ENCODE measurements at regions not wholly inside any gene's neighbourhood (a gene's known extent, or its start where the extent isn't known, plus 50 kb on each side); places are given as distances from the start of the nearest gene placed in this dataset.

- H3K79me1 ChIP-seq (ENCODE audit: low read depth, low read length) = no peaks in the 10 kb centered on the region
- H3K9me3 ChIP-seq (ENCODE audit: insufficient read depth in 2 of 2, low read depth in 1 of 2, low read length in 1 of 2) = no peaks in the 10 kb centered on the region
- no peak for FAIRE-seq
- H3K4me2 ChIP-seq (ENCODE audit: insufficient read depth in 1 of 2, low read depth in 2 of 2, low read length in 2 of 2) = no peak overlapping the region
- no peak overlapping the region for H2BK12ac ChIP-seq (ENCODE audit: low read depth, low read length)
- no peaks in the 10 kb centered on the region for H4K20me1 ChIP-seq (replicated peaks in 1 of 2; ENCODE audit: control insufficient read depth in 1 of 2, insufficient read depth in 2 of 2, low read length in 2 of 2)
- H3K4me1 ChIP-seq (replicated peaks in 1 of 4; ENCODE audit: control insufficient read depth in 3 of 4, insufficient read depth in 4 of 4, low read length in 3 of 4) = no peaks in the 10 kb centered on the region
- no peak overlapping the region for H2BK5ac ChIP-seq (ENCODE audit: low read depth, low read length)
- H3K27ac ChIP-seq (ENCODE audit: low read depth, low read length) = no peak overlapping the region
- H2BK20ac ChIP-seq (ENCODE audit: low read length) = no peak overlapping the region
- H3K36me3 ChIP-seq (ENCODE audit: control insufficient read depth in 2 of 4, insufficient read depth in 4 of 4, low read length in 3 of 4) = no peaks in the 10 kb centered on the region
- H3K23ac ChIP-seq (ENCODE audit: insufficient read length) = no peak overlapping the region
- no peak overlapping the region for H4K5ac ChIP-seq (ENCODE audit: insufficient read length, low read depth, low read length)
- H2AK5ac ChIP-seq (ENCODE audit: low read depth, low read length) = no peak overlapping the region
- no peaks in the 10 kb centered on the region for H3K23me2 ChIP-seq (ENCODE audit: low read depth, low read length)
- H3K79me2 ChIP-seq (ENCODE audit: control insufficient read depth in 1 of 2, insufficient read depth in 2 of 2, low read length in 2 of 2) = no peaks in the 10 kb centered on the region
- no peak overlapping the region for H4K91ac ChIP-seq (replicated peaks; ENCODE audit: insufficient read length, low read length)
- POLR2A ChIA-PET (ENCODE audit: partially characterized antibody) = no interaction called here
- H2BK120ac ChIP-seq (replicated peaks; ENCODE audit: low read depth, low read length) = no peak overlapping the region
- TF ChIP-seq EP300 (IDR thresholded peaks at IDR 0.05; ENCODE audit: borderline replicate concordance in 1 of 2, low read depth in 2 of 2, low read length in 2 of 2) (no peak), SP2 (IDR thresholded peaks at IDR 0.05; ENCODE audit: low read length) (no peak), RNF2 (IDR thresholded peaks at IDR 0.05; ENCODE audit: borderline replicate concordance, low read depth, low read length, missing control alignments, poor library complexity, severe bottlenecking) (no peak), SIN3A (conservative IDR thresholded peaks at IDR 0.05 in 1 of 2, IDR thresholded peaks at IDR 0.05 in 1 of 2; ENCODE audit: low read depth in 1 of 2, low read length in 2 of 2) (no peak), KDM4A (IDR thresholded peaks at IDR 0.05; ENCODE audit: low read depth, low read length, severe bottlenecking) (no peak), SIX5 (IDR thresholded peaks at IDR 0.05; ENCODE audit: low read depth, low read length) (no peak), KDM1A (IDR thresholded peaks at IDR 0.05; ENCODE audit: borderline replicate concordance, low read length) (no peak), ZNF274 (IDR thresholded peaks at IDR 0.05; ENCODE audit: borderline replicate concordance, extremely low read depth, low read length) (no peak), GTF2F1 (IDR thresholded peaks at IDR 0.05; ENCODE audit: borderline replicate concordance, low read depth, low read length) (no peak), E2F6 (IDR thresholded peaks at IDR 0.05) (no peak), CBX5 (IDR thresholded peaks at IDR 0.05; ENCODE audit: low read depth, low read length) (no peak), POLR2A (IDR thresholded peaks at IDR 0.05; ENCODE audit: control extremely low read depth in 1 of 2, low read depth in 2 of 2, low read length in 2 of 2) (no peak)
- H3K27me3 ChIP-seq (replicated peaks in 1 of 4; ENCODE audit: control insufficient read depth in 3 of 4, extremely low read depth in 1 of 4, insufficient read depth in 3 of 4, low read length in 3 of 4) = no peaks in the 10 kb centered on the region
- CTCF ChIA-PET (ENCODE audit: partially characterized antibody) = no interaction called here
- 100% methylated on average over 2 of the region's 2 CpGs; no CpG with 5 or more reads in 1 of the 2 experiments for WGBS, 2 experiments (ENCODE audit: extremely low coverage in 1 of 2, insufficient coverage in 1 of 2, insufficient read length in 1 of 2, insufficient replicate concordance in 2 of 2, low coverage in 1 of 2, low lambda C conversion rate in 2 of 2, missing lambda C conversion rate in 1 of 2)
- H2AFZ ChIP-seq (ENCODE audit: low read length) = no peak overlapping the region
- no peak overlapping the region for H3K9ac ChIP-seq (replicated peaks in 1 of 4; ENCODE audit: extremely low read depth in 1 of 4, low read depth in 3 of 4, low read length in 3 of 4)
- H3K56ac ChIP-seq (replicated peaks; ENCODE audit: insufficient read length, low read depth, low read length) = no peak overlapping the region
- DNase-seq (ENCODE audit: low read depth in 1 of 2, low spot score in 2 of 2) = no peak
- H3K4me3 ChIP-seq (ENCODE audit: extremely low read depth in 1 of 4, insufficient read depth in 2 of 4, low read depth in 3 of 4, low read length in 4 of 4) = no peak overlapping the region
- H3K14ac ChIP-seq (ENCODE audit: insufficient read length) = no peak overlapping the region
- no peak overlapping the region for H2BK15ac ChIP-seq (ENCODE audit: low read length)
- no peak overlapping the region for H3K4ac ChIP-seq (replicated peaks; ENCODE audit: insufficient read length, low read depth, low read length)
- no peak overlapping the region for H3K18ac ChIP-seq (ENCODE audit: extremely low read depth, low read length)
- H4K8ac ChIP-seq (ENCODE audit: extremely low read depth, insufficient read depth, low read length) = no peak overlapping the region
Measured at GRCh38 chr17:70533427-70533826, 364.1 kb downstream of the KCNJ2 start.
